Mesothelial cell of epicardium (in vitro differentiated cells): ENCODE measurements at regions not wholly inside any gene's neighbourhood (a gene's known extent, or its start where the extent isn't known, plus 50 kb on each side); places are given as distances from the start of the nearest gene placed in this dataset.
"Not testable (repeated sequence)": the region's sequence is repeated elsewhere in the genome, so short reads cannot be mapped to it uniquely, and the experiment has no call there.

ENCODE experiments used
- DNase-seq, 2 experiments: peaks; one replicate each; pipeline ENCODE4 v3.0.0; 2021; ENCODE audit warnings: low spot score in 2 of 2; ENCODE audit not compliant: unreplicated experiment in 2 of 2
- H3K27ac Mint-ChIP-seq: 2 replicates; pipeline ENCODE4 v1.8.0; 2021; ENCODE audit warnings: mixed read lengths
- H3K27me3 Mint-ChIP-seq: 2 replicates; pipeline ENCODE4 v1.8.0; 2021; ENCODE audit warnings: low read depth, mixed read lengths
- H3K36me3 Mint-ChIP-seq: 2 replicates; pipeline ENCODE4 v1.8.0; 2021; ENCODE audit warnings: mixed read lengths
- H3K4me1 Mint-ChIP-seq: 2 replicates; pipeline ENCODE4 v1.8.0; 2021; ENCODE audit warnings: mixed read lengths
- H3K4me3 Mint-ChIP-seq: 2 replicates; pipeline ENCODE4 v1.8.0; 2021; ENCODE audit warnings: mild to moderate bottlenecking, moderate library complexity, mixed read lengths
- H3K9me3 Mint-ChIP-seq: 2 replicates; pipeline ENCODE4 v1.8.0; 2021; ENCODE audit warnings: mixed read lengths
- TF ChIP-seq, protein P1 (sequence below): fragments of 200-600 bp; sonication (generic); IDR thresholded peaks from one replicate; pipeline ENCODE4 v1.5.0; 2021; ENCODE audit warnings: antibody characterized with exemption; ENCODE audit not compliant: unreplicated experiment

DNA sequence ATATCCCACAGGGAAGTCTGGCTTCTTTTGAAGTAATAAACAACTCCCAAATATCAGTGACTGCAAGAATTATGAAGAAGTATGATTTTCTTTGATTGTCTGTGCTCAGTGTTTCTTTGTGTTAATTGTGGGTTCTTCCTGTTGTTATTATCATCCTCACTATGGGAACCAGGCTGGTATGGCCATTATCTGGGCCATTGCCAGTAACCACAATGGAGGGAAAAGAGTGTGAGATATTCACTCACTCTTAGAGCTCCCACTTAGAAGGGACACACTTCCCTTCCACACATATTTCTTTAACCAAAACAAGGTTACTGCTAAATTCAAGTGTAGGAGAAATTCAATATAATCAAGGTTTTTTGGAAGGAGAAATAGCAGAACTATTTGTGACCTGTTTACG is 503.7 kb downstream of the SLC6A15 start:
- Mint-ChIP-seq H3K27ac (no peak overlapping the region), H3K4me3 (no peak overlapping the region), H3K4me1 (no peaks in the 10 kb centered on the region), H3K36me3 (peaks cover 3% of the 10 kb centered on the region), H3K9me3 (peaks cover 25% of the 10 kb centered on the region), H3K27me3 (no peaks in the 10 kb centered on the region)
- DNase-seq: no peak
- TF ChIP-seq, protein P1, sequence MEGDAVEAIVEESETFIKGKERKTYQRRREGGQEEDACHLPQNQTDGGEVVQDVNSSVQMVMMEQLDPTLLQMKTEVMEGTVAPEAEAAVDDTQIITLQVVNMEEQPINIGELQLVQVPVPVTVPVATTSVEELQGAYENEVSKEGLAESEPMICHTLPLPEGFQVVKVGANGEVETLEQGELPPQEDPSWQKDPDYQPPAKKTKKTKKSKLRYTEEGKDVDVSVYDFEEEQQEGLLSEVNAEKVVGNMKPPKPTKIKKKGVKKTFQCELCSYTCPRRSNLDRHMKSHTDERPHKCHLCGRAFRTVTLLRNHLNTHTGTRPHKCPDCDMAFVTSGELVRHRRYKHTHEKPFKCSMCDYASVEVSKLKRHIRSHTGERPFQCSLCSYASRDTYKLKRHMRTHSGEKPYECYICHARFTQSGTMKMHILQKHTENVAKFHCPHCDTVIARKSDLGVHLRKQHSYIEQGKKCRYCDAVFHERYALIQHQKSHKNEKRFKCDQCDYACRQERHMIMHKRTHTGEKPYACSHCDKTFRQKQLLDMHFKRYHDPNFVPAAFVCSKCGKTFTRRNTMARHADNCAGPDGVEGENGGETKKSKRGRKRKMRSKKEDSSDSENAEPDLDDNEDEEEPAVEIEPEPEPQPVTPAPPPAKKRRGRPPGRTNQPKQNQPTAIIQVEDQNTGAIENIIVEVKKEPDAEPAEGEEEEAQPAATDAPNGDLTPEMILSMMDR: no peak

DNA sequence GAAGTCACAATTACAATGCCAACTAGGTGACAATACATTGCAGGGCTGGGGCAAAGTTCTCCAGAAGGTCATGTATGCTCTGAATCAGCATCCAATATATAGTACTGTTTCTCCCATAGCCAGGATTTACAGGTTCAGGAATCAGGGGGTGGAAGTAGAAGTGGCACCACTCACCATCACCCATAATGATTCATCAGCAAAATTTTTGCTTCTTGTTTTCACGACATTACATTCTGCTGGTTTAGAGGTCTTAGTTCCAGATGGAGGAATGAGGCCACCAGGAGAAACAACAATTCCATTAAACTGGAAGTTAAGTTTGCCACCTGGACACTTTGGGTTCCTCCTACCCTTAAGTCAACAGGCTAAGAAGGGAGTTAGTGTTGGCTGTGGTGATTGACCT is 505.9 kb downstream of the SLC6A15 start:
- not testable (repeated sequence) for H3K27ac Mint-ChIP-seq, H3K36me3 Mint-ChIP-seq, H3K4me1 Mint-ChIP-seq, H3K27me3 Mint-ChIP-seq, H3K4me3 Mint-ChIP-seq, DNase-seq
- peaks cover 25% of the 10 kb centered on the region for H3K9me3 Mint-ChIP-seq

DNA sequence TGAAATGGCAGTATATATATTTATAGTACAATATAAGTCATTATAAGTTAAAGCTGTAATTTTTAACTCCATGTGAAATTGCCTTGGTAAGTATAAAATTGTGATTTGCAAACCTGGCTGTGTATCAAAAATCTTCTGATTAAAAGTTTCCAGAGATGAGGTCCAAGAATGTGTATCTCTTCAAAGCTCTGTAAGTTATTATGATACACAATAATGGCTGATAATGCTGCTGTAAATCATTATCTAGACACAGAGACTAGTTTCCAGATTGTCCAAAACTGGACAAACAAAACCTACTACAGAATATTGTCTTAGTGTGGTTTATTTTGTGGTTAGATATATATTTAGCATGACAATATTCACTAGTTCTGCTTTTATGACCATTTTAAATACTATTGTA is 514.8 kb downstream of the SLC6A15 start:
- H3K36me3 Mint-ChIP-seq: peaks cover 5% of the 10 kb centered on the region
- no peak overlapping the region for H3K4me3 Mint-ChIP-seq
- H3K4me1 Mint-ChIP-seq: peaks cover 14% of the 10 kb centered on the region
- H3K27ac Mint-ChIP-seq: no peak overlapping the region
- no peaks in the 10 kb centered on the region for H3K27me3 Mint-ChIP-seq
- peaks cover 20% of the 10 kb centered on the region for H3K9me3 Mint-ChIP-seq
- DNase-seq: no peak
- TF ChIP-seq, protein P1: no peak

DNA sequence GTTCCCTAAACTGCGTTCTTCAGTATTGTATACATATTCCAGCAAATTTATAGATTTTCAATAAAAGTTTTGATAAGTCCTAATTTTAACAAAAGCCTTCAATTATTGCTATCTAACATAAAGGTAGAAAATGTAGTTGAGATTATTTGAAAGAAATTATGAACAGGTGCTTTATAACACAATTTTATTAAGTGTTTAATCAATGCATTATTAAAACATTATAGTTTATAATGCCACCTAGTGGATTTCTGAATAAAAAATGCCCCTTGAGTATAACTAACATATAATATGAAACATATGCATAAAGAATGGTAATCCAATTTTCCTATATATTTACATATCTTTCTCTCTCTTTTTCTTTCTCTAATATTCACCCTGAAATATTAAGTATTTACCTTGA is 515.3 kb downstream of the SLC6A15 start:
- Mint-ChIP-seq H3K4me1 (peaks cover 14% of the 10 kb centered on the region), H3K27ac (no peak overlapping the region), H3K9me3 (peaks cover 20% of the 10 kb centered on the region), H3K4me3 (no peak overlapping the region), H3K27me3 (no peaks in the 10 kb centered on the region), H3K36me3 (peaks cover 5% of the 10 kb centered on the region)
- no peak for DNase-seq
- TF ChIP-seq, protein P1: no peak

DNA sequence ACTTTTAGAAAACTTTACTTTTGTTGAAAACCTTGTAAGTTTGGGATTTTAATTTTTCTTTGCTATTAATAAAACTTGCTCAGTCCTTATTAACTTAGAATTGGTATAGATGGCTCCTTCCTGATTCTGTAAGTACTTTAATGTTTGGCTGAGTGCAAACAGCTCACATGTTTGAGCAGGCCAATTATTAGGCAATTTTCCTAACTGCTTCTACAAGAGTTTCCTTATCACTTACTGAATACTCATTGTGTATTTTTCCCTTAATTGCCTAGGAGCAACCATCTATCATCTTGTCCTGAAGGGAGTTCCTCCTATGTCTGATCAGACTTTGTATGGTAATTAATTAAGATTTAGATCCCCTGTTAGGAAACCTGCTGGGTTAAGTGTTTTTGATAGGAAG is 521.4 kb downstream of the SLC6A15 start:
- not testable (repeated sequence) for DNase-seq, H3K27ac Mint-ChIP-seq, H3K27me3 Mint-ChIP-seq, H3K4me1 Mint-ChIP-seq, H3K36me3 Mint-ChIP-seq, H3K4me3 Mint-ChIP-seq
- peaks cover 40% of the 10 kb centered on the region for H3K9me3 Mint-ChIP-seq

DNA sequence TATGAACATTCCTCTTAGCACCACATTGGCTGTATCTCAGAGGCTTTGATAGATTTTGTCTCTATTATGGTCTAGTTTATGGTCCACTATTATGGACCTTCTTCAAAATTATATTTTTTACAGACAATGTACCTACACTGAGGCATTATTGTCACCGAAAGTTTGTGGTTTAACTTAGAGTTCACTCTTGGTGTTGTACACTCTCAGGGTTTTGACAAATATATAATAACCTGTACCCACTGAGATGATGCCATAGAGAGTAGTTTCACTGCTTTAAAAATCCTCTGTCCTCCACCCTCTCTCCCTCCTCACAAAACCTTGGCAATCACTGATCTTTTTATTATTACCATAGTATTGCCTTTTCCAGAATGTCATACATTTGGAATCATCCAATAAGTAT is 528.2 kb downstream of the SLC6A15 start:
- H3K27ac Mint-ChIP-seq: no peak overlapping the region
- H3K36me3 Mint-ChIP-seq: peaks cover 14% of the 10 kb centered on the region
- H3K9me3 Mint-ChIP-seq: peaks cover 50% of the 10 kb centered on the region
- no peak for DNase-seq
- TF ChIP-seq, protein P1: no peak
- H3K27me3 Mint-ChIP-seq: no peaks in the 10 kb centered on the region
- no peaks in the 10 kb centered on the region for H3K4me1 Mint-ChIP-seq
- no peak overlapping the region for H3K4me3 Mint-ChIP-seq

DNA sequence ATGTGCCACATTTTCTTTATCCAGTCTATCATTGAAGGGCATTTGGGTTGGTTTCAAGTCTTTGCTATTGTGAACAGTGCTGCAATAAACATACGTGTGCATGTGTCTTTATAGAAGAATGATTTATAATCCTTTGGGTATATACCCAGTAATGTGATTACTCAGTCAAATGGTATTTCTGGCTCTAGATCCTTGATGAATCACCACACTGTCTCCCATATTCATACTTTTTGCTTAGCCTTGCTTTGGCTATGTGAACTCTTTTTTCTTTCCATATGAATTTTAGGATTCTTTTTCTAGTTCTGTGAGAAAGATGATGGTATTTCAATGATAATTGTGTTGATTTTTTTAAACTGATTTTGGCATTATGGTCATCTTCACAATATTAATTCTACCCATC is 530.1 kb downstream of the SLC6A15 start:
- Mint-ChIP-seq H3K9me3 (peaks cover 38% of the 10 kb centered on the region), H3K36me3 (peaks cover 14% of the 10 kb centered on the region)
- DNase-seq, H3K4me3 Mint-ChIP-seq, H3K27me3 Mint-ChIP-seq, H3K27ac Mint-ChIP-seq, H3K4me1 Mint-ChIP-seq: not testable (repeated sequence)
